T-helper 17 cell (primary cell): ENCODE measurements at regions not wholly inside any gene's neighbourhood (a gene's known extent, or its start where the extent isn't known, plus 50 kb on each side); places are given as distances from the start of the nearest gene placed in this dataset.
"Not testable (repeated sequence)": the region's sequence is repeated elsewhere in the genome, so short reads cannot be mapped to it uniquely, and the experiment has no call there.

Experiments used
- ATAC-seq: fragments of 150-1000 bp; cut with Tn5 transposase; 2 replicates; pipeline ENCODE4 v1.10.0; 2021; ENCODE audit warnings: mild to moderate bottlenecking, moderate library complexity
- DNase-seq, 3 donors: peaks; one replicate each; pipeline versions ENCODE4 v3.0.0 to v3.0.0-alpha.2; 2020 to 2021
- H3K9me3 ChIP-seq: one replicate; pipeline ENCODE4 v1.7.0; 2013; ENCODE audit warnings: low read length, mild to moderate bottlenecking; ENCODE audit not compliant: control insufficient read depth, poor library complexity, severe bottlenecking
- H3K27ac Mint-ChIP-seq: one replicate; pipeline ENCODE4 v1.8.0; 2022; ENCODE audit warnings: mild to moderate bottlenecking, moderate library complexity, mixed read lengths
- H3K27me3 Mint-ChIP-seq: one replicate; pipeline ENCODE4 v1.8.0; 2022; ENCODE audit warnings: mixed read lengths
- H3K36me3 Mint-ChIP-seq: one replicate; pipeline ENCODE4 v1.8.0; 2022; ENCODE audit warnings: low read depth, mixed read lengths
- H3K4me1 Mint-ChIP-seq: one replicate; pipeline ENCODE4 v1.8.0; 2022; ENCODE audit warnings: mild to moderate bottlenecking, mixed read lengths
- H3K4me3 Mint-ChIP-seq: one replicate; pipeline ENCODE4 v1.8.0; 2022; ENCODE audit warnings: mild to moderate bottlenecking, moderate library complexity, mixed read lengths

- H3K4me3 Mint-ChIP-seq, result no peak overlapping the region
- no peak overlapping the region for H3K27ac Mint-ChIP-seq
- H3K9me3 ChIP-seq, result no peaks in the 10 kb centered on the region
- H3K4me1 Mint-ChIP-seq, result no peaks in the 10 kb centered on the region
- no peak for DNase-seq
- ATAC-seq, result no peak
- no peaks in the 10 kb centered on the region for H3K36me3 Mint-ChIP-seq
- H3K27me3 Mint-ChIP-seq, result no peaks in the 10 kb centered on the region
These were observed 113.0 kb downstream of the CXXC4 start for GRCh38 chr4:104381729-104382128.

- no peak for DNase-seq
- no peaks in the 10 kb centered on the region for H3K9me3 ChIP-seq
- H3K4me3 Mint-ChIP-seq, result no peak overlapping the region
- ATAC-seq, result no peak
- no peaks in the 10 kb centered on the region for H3K4me1 Mint-ChIP-seq
- no peak overlapping the region for H3K27ac Mint-ChIP-seq
- H3K27me3 Mint-ChIP-seq, result no peaks in the 10 kb centered on the region
- no peaks in the 10 kb centered on the region for H3K36me3 Mint-ChIP-seq
These were observed 129.1 kb downstream of the CXXC4 start for GRCh38 chr4:104365618-104366017.

- H3K27me3 Mint-ChIP-seq, result no peaks in the 10 kb centered on the region
- no peaks in the 10 kb centered on the region for H3K4me1 Mint-ChIP-seq
- H3K36me3 Mint-ChIP-seq, result no peaks in the 10 kb centered on the region
- ATAC-seq, result no peak
- no peak for DNase-seq
- peaks cover 2% of the 10 kb centered on the region for H3K9me3 ChIP-seq
- no peak overlapping the region for H3K4me3 Mint-ChIP-seq
- no peak overlapping the region for H3K27ac Mint-ChIP-seq
These were observed 141.2 kb downstream of the CXXC4 start for GRCh38 chr4:104353481-104353880.

- Mint-ChIP-seq H3K4me1 (no peaks in the 10 kb centered on the region), H3K27ac (no peak overlapping the region), H3K36me3 (no peaks in the 10 kb centered on the region), H3K27me3 (no peaks in the 10 kb centered on the region), H3K4me3 (no peak overlapping the region)
- DNase-seq, result no peak
- peaks cover 2% of the 10 kb centered on the region for H3K9me3 ChIP-seq
- ATAC-seq, result no peak
These were observed 142.5 kb downstream of the CXXC4 start for GRCh38 chr4:104352211-104352610.

GRCh38 chr4:104351706-104352105 lies 143.0 kb downstream of the CXXC4 start:
- Mint-ChIP-seq H3K4me3 (no peak overlapping the region), H3K4me1 (no peaks in the 10 kb centered on the region), H3K27me3 (no peaks in the 10 kb centered on the region), H3K27ac (no peak overlapping the region), H3K36me3 (no peaks in the 10 kb centered on the region)
- H3K9me3 ChIP-seq, result peaks cover 2% of the 10 kb centered on the region
- ATAC-seq, result no peak
- no peak for DNase-seq

GRCh38 chr4:104345598-104346242 lies 149.0 kb downstream of the CXXC4 start:
- H3K9me3 ChIP-seq, result no peaks in the 10 kb centered on the region
- no peaks in the 10 kb centered on the region for H3K4me1 Mint-ChIP-seq
- ATAC-seq (no peak), DNase-seq (no peak)
- H3K4me3 Mint-ChIP-seq, result no peak overlapping the region
- no peak overlapping the region for H3K27ac Mint-ChIP-seq
- no peaks in the 10 kb centered on the region for H3K27me3 Mint-ChIP-seq
- H3K36me3 Mint-ChIP-seq, result no peaks in the 10 kb centered on the region

GRCh38 chr4:104344342-104344980 lies 150.2 kb downstream of the CXXC4 start:
- H3K36me3 Mint-ChIP-seq, result no peaks in the 10 kb centered on the region
- H3K4me3 Mint-ChIP-seq, result no peak overlapping the region
- H3K27ac Mint-ChIP-seq, result no peak overlapping the region
- no peaks in the 10 kb centered on the region for H3K9me3 ChIP-seq
- ATAC-seq (no peak), DNase-seq (no peak)
- no peaks in the 10 kb centered on the region for H3K27me3 Mint-ChIP-seq
- H3K4me1 Mint-ChIP-seq, result no peaks in the 10 kb centered on the region

GRCh38 chr4:104334410-104334809 lies 160.3 kb downstream of the CXXC4 start:
- DNase-seq (no peak), ATAC-seq (no peak)
- H3K4me3 Mint-ChIP-seq, result no peak overlapping the region
- no peaks in the 10 kb centered on the region for H3K4me1 Mint-ChIP-seq
- H3K27ac Mint-ChIP-seq, result no peak overlapping the region
- H3K36me3 Mint-ChIP-seq, result no peaks in the 10 kb centered on the region
- no peaks in the 10 kb centered on the region for H3K27me3 Mint-ChIP-seq
- H3K9me3 ChIP-seq, result no peaks in the 10 kb centered on the region

GRCh38 chr4:104330125-104330905 lies 164.4 kb downstream of the CXXC4 start:
- Mint-ChIP-seq H3K27me3 (no peaks in the 10 kb centered on the region), H3K4me1 (no peaks in the 10 kb centered on the region)
- no peak for ATAC-seq

GRCh38 chr4:104326991-104327694 lies 167.6 kb downstream of the CXXC4 start:
- not testable (repeated sequence) for H3K27me3 Mint-ChIP-seq, H3K9me3 ChIP-seq, H3K4me3 Mint-ChIP-seq, ATAC-seq, H3K4me1 Mint-ChIP-seq, H3K27ac Mint-ChIP-seq, DNase-seq, H3K36me3 Mint-ChIP-seq

More at GRCh38 chr4:104330125-104330905, 164.4 kb downstream of the CXXC4 start:
- Mint-ChIP-seq H3K36me3 (no peaks in the 10 kb centered on the region), H3K27ac (no peak overlapping the region), H3K4me3 (no peak overlapping the region)
- H3K9me3 ChIP-seq, result no peaks in the 10 kb centered on the region
- DNase-seq, result no peak

- H3K27me3 Mint-ChIP-seq, result no peaks in the 10 kb centered on the region
- no peaks in the 10 kb centered on the region for H3K36me3 Mint-ChIP-seq
- ATAC-seq (no peak), DNase-seq (no peak)
- peaks cover 3% of the 10 kb centered on the region for H3K9me3 ChIP-seq
- H3K27ac Mint-ChIP-seq, result no peak overlapping the region
- H3K4me1 Mint-ChIP-seq, result no peaks in the 10 kb centered on the region
- H3K4me3 Mint-ChIP-seq, result no peak overlapping the region
These were observed 192.0 kb downstream of the CXXC4 start for GRCh38 chr4:104302731-104303130.

- H3K9me3 ChIP-seq, result no peaks in the 10 kb centered on the region
- no peak for DNase-seq
- no peaks in the 10 kb centered on the region for H3K27me3 Mint-ChIP-seq
- no peak overlapping the region for H3K4me3 Mint-ChIP-seq
- H3K27ac Mint-ChIP-seq, result no peak overlapping the region
- no peaks in the 10 kb centered on the region for H3K4me1 Mint-ChIP-seq
- ATAC-seq, result no peak
- H3K36me3 Mint-ChIP-seq, result no peaks in the 10 kb centered on the region
These were observed 199.9 kb downstream of the CXXC4 start for GRCh38 chr4:104294811-104295210.

- H3K4me3 Mint-ChIP-seq, result no peak overlapping the region
- no peaks in the 10 kb centered on the region for H3K9me3 ChIP-seq
- no peaks in the 10 kb centered on the region for H3K4me1 Mint-ChIP-seq
- ATAC-seq (no peak), DNase-seq (no peak)
- H3K36me3 Mint-ChIP-seq, result no peaks in the 10 kb centered on the region
- H3K27ac Mint-ChIP-seq, result no peak overlapping the region
- no peaks in the 10 kb centered on the region for H3K27me3 Mint-ChIP-seq
These were observed 207.8 kb downstream of the CXXC4 start for GRCh38 chr4:104286867-104287266.
